H1 (cell line): ENCODE measurements at regions not wholly inside any gene's neighbourhood (a gene's known extent, or its start where the extent isn't known, plus 50 kb on each side); places are given as distances from the start of the nearest gene placed in this dataset.

Experiments
- POLR2AphosphoS5 ChIP-seq: IDR thresholded peaks from 2 replicates; pipeline ENCODE4 v1.6.1; 2011; ENCODE audit warnings: low read depth, low read length
- RNF2 ChIP-seq: fragments of 200-900, 300-1000 bp; sonication (generic); IDR thresholded peaks from 2 replicates; pipeline ENCODE4 v1.7.1; 2016; ENCODE audit warnings: borderline replicate concordance, low read depth, mild to moderate bottlenecking, antibody characterized with exemption, low read length; ENCODE audit not compliant: poor library complexity, severe bottlenecking; ENCODE audit errors: missing control alignments
- SRF ChIP-seq: IDR thresholded peaks from 2 replicates; pipeline ENCODE4 v1.6.1; 2011; ENCODE audit warnings: mild to moderate bottlenecking, low read depth, low read length, moderate library complexity
- TAF1 ChIP-seq: IDR thresholded peaks from 2 replicates; pipeline ENCODE4 v1.6.1; 2011; ENCODE audit warnings: mild to moderate bottlenecking, low read depth, low read length
- TEAD4 ChIP-seq: IDR thresholded peaks from 2 replicates; pipeline ENCODE4 v1.6.1; 2012; ENCODE audit warnings: low read depth, low read length, inconsistent platforms, mixed read lengths

GRCh38 chr10:113469796-113470195, 83.1 kb upstream of the HABP2 start (continued):
- TF ChIP-seq RNF2: no peak
- no peak for TF ChIP-seq POLR2AphosphoS5
- TF ChIP-seq SRF: no peak
- no peak for TF ChIP-seq TEAD4
- no peak for TF ChIP-seq TAF1
